Fibroblast of skin of abdomen (primary cell): ENCODE measurements at regions not wholly inside any gene's neighbourhood (a gene's known extent, or its start where the extent isn't known, plus 50 kb on each side); places are given as distances from the start of the nearest gene placed in this dataset.
A peak's percentile ranks its signal among the peaks of the same experiment; 100 is the strongest.
"Not testable (repeated sequence)": the region's sequence is repeated elsewhere in the genome, so short reads cannot be mapped to it uniquely, and the experiment has no call there.

Experiments used
- DNase-seq: peaks from one replicate; pipeline ENCODE4 v3.0.0-alpha.2; 2013

DNA sequence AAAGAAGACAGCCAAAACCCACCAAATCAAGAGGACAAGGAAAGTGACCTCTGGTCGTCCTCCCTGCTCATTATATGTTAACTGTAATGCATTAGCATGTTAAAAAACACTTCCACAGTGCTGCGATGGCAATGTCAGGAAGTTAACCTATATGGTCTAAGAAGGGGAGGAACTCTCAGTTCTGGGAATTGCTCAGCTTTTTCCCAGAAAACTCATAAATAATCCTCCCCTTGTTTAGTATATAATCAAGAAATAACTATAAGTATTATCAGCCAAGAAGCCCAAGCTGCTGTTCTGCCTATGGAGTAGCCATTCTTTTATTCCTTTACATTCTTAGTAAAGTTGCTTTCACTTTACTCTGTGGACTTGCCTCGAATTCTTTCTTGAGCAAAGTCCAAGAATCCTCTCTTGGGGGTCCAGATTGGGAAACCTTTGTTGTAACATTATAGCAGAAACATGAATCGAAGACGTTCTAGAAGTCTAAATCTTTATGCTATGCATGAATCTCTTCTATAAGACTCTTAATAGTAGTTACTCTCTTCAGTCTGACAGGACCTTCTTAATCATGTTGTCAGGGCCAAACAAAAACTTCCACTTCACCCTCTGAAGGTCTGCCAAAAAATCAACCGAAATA, 110.0 kb upstream of the VANGL1 start:
- peak; percentile 77 for DNase-seq

DNA sequence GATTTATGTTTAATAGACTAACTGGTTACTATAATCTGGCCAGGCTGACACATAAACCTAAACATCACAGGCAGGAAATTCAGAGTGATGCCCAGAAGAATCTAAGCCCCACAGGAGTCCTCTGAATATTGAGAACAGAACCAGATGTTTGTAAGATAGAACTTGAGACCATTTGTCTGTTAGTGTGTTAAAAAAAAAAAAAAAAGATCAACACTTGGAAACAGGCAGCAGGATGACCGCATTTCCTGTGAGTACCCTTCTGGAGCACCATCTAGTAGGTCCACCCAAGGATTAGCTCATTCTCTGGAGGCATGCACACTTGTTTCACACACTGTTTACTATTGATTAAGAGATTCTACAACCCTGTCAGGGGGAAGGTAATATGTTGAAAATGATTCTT, 111.4 kb upstream of the VANGL1 start:
- DNase-seq = peak; percentile 84

- no peak for DNase-seq
Measured at GRCh38 chr1:115529216-115529897, 112.4 kb upstream of the VANGL1 start.

GRCh38 chr1:115528336-115528735, 113.4 kb upstream of the VANGL1 start:
- not testable (repeated sequence) for DNase-seq

DNA sequence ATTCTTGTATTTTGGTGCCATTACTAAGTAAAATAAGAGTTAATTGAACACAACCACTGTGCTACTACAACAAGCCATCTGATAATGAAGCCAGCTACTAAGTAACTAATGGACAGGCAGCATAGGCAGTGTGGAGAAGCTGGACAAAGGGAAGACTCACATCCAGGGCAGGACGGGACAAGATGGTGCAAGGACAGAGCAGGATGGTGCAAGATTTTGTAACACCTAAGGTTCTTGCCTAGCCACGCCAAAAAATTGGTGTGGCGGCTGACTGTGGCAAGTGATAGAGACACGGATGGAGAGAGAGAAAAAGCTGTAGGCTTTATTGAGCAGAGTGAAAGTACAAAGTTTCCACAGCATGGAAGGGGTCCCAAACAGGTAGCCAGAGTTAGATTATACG, 114.0 kb upstream of the VANGL1 start:
- no peak for DNase-seq

- no peak for DNase-seq
Measured at GRCh38 chr1:115526900-115527299, 114.9 kb upstream of the VANGL1 start.

DNA sequence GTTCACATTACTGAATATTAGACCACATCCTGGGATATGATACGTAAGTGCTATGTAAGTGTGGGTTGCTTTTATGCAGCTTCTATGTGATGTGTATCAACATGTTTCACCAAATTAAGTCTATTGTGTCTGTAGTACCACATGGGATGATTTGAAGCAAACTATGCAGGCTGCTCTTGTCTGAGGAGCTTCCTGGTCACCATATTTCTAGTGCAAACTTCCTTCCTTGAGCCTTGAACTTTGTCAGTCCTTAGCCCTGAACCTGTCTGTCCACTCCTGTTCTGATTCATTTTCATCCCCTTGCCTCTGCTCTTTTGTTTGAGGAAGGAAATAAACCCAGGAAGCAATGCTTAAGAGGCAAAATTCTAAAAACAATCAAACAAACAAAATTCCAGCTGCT, 117.5 kb upstream of the VANGL1 start:
- DNase-seq = no peak

DNA sequence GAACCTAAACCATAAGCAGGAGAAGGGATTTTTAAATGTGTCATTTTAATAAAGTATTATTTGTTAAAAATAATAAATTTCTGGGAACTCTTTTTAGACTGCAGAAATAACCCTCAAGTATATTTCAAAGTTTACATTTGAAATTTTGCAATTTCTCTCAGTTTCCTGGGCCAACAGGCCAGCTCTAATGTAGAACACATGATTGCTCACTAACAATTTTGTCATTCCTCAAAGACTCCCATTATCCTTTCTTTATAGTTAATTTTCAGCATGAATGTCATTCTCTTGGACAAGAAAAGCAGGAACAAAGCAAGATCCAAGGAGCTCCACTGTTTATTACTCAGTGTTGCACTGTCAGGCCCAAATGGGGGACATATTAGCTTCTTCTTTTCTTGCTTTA, 119.4 kb upstream of the VANGL1 start:
- DNase-seq = no peak

DNA sequence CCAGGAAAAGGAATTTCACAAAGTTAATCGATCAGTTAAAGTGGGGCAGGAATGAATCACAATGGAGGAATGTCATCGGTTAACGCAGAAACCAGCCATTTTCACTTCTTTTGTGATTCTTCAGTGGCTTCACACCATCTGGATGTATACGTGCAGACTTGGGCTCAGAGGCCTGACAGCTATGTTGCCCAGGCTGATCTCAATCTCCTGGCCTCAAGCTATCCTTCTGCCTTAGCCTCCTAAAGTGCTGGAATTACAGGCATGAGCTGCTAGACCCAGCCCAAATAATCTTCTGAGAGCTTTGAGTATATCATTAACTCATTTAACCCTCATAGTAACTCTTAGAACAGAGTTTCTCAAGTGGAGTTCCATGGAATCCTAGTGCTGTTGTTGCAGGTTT, 126.5 kb upstream of the VANGL1 start:
- DNase-seq = no peak

- not testable (repeated sequence) for DNase-seq
Measured at GRCh38 chr1:115510226-115510625, 131.5 kb upstream of the VANGL1 start.

DNA sequence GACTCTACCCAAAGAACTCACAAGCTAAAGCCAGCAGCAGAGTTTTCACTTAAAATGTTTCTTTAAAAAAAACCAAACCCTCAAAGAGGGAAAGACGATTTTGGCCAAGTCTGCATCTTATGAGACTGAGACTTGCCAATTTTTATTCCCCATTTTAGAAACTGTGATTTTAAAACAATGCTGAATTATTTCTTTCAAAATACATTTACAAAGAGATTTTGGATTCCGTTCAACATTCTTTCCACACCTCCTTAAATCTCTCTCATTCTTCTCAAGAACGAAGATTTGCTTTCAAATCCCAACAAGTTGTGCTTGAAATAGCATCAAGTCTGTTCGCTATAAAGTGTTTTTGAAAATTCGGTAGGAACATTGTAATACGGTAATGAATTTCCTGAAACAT, 133.9 kb upstream of the VANGL1 start:
- DNase-seq = peak; percentile 52

GRCh38 chr1:115506924-115507589, 134.7 kb upstream of the VANGL1 start:
- DNase-seq = peak; percentile 72

DNA sequence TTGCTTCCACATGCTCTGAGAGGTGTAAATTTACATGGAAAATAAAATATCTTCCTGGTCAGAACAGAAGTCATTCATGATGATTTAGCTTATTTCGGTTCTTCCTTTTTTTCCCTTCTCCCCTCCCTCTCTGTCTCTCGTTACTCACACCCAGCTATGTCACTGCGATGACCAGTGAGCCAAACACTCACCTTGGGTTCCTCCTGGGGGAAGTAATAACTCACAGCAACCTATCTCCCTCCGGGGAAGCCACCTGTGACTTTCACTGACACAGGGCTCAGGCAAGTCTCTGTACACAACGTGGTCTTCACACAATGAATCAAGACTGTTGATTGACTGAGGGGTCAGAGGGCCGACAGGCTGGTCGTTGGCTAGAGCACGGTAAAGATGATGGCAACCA, 135.3 kb upstream of the VANGL1 start:
- DNase-seq = no peak

GRCh38 chr1:115505148-115505571, 136.6 kb upstream of the VANGL1 start:
- peak; percentile 93 for DNase-seq

GRCh38 chr1:115502183-115502582, 139.6 kb upstream of the VANGL1 start:
- not testable (repeated sequence) for DNase-seq

DNA sequence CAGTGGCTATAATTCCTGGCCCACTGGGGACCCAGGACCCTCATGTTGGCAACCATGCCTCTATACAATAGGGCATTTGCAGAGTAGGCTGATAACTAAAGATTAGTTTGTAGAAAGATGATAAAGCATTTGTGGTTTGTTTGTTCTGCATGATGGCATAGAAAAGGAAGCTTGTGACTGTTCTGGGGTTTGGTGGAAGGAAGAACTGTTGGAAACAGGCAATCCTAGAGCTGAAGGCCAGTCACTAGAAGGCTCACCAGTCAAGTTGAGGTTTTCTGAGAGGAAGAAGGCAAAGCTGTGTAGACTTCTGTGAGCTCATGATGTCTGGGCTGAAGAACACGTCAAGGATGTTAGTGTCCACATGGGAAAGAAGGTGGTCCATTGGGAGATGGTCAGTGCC, 140.3 kb upstream of the VANGL1 start:
- no peak for DNase-seq

- DNase-seq = no peak
Measured at GRCh38 chr1:115499253-115499652, 142.5 kb upstream of the VANGL1 start.

DNA sequence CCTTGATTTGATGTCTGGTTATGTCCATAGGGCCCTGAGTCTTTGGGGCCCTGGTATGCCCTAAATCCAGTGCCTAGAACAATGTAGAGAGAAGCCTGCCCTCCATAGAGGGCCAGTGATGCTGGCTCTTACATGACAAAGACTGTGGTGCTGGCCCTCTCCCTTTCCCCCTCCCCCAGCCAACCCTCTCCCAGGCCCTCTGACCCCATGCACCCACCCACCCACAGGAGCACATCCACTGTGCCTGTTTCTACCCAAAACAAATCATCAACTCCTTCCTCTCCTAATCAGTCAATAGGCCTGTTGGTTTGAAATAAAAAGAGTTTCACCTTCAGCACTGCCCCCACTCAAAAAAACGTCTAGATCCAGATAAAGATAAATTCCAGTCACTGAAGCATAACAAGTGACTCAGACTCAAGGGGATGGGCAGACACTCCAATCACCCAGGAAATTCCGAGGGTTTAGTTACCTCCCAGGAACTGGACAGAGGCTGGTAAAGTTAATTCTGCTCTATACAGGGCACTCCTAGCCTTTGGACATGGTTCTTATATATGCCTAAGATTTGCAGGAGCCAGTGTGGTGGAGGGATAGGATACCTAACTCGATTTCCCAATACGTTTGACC, 144.8 kb upstream of the VANGL1 start:
- DNase-seq = peak; percentile 82

DNA sequence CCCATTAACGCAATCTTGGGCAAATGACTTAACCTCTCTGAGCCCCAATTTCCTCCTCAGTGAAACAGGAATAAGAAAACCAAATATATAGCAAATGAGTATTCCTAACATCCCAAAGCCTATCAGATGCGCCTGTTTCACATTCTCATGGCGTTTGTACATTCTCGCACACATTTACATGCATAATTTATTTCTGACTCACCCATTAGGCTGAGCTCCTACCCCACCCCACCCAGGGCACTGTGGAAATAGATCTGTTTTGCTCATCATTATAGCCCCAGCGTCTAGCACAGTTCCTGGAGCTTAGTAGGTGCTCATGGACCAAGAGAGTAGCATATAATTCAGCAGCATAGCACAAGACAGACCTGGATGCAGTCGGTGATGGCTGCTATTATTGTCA, 146.1 kb upstream of the VANGL1 start:
- peak; percentile 89 for DNase-seq

DNA sequence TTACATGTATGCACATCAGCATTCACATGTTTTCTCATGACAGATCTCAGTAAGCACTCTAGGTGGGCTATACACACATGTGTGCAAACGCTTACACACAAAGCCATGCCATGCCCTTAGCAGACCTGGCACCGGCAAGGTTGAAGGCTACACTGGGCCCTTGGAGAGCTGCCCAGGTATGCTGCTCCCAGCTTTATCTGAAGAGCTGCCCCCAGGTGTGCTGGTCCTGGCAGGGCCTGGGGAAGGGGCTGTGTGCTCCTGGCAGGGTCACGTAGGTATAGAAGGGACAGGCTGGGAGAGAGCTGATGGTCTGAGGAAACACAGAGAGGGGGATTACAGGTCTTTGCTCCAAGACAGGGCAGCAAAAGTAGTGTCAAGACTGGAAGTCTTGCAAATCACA, 146.7 kb upstream of the VANGL1 start:
- no peak for DNase-seq

DNA sequence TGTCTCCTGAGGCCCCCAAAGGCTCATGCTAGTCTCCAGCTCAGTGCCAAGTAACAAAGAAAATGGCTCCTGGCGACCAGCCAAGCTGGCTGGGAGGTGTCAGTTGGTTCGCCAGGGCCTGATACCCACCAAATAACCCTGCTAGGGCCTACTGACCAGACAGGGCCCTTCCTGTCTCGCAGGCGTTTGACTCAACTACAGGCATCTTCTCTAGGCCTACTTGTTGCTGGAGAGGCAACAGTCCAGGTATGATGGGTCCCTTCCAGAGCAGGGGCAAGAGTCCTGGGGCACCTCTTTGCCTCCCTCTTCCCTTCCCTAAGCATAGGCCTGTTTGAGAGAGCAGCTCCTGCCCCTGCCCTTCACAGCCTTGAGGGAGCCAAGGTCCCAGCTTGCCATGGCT, 147.9 kb upstream of the VANGL1 start:
- no peak for DNase-seq

DNA sequence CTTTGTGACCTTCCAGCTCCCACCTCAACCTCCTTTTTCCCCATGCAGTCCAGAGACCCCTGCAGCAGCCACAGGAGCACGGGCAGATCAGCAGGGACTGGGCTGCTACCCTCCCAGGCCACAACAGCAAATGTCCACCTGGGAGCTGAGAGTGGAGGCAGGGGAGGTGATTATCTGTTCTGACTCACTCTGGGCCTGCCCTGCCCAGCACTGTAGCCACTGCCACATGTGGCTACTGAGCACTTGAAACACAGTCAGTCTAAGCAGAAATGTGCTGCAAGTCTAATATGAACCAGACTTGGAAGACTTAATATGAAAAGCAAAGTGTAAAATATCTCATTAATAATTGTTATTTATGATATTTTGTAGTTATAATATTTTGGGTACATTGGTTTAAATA, 148.9 kb upstream of the VANGL1 start:
- peak; percentile 55 for DNase-seq

DNA sequence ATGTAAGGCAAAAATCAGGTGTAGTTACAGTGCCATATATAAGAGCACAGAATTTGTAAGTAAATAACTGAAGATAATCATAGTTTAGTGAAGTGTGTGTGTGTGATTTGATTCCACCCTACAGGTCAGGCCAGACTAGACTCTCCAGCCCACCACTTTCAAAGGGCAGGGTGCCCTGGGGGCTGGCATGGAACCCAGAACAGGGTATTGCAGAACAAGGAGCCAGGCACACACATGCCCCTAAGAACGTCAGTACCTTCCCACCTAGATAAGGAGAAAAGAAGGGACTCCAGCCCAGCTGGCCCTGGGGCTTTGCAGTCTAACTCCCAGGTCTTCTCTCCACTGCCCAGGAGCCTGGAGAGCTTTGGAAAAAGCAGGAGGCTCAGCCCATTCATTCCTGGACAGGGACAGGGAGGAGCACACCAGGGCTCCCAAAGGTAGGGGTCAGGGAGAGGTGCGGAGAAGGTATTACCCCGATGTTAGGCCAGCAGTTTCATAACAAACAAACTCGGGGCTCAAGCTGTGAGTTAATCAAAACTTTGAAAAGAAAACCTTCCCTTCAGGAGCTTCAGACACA, 149.7 kb upstream of the VANGL1 start:
- DNase-seq = no peak
